ENCODE measurements at regions not wholly inside any gene's neighbourhood (a gene's known extent, or its start where the extent isn't known, plus 50 kb on each side); places are given as distances from the start of the nearest gene placed in this dataset.
"Not testable (repeated sequence)": the region's sequence is repeated elsewhere in the genome, so short reads cannot be mapped to it uniquely, and the experiment has no call there.

DNA sequence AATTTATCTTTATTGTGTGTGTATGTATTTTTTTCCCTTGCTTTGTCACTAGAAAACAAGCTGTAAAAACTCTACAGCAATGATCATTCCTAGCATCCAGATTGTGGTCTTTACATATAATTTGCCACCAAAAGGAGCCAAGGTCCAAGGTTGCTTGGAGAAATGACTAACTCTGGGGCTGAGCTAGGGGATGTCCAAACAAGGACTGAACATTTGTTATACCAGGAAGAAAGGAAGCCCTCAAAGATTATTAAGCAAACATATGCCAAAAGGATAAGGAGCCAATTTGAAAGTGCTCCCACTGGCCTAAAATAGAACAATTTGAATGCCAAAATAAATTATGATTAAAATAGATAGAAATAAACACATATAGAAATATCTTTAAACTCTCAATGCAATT is 293.3 kb downstream of the ZIC1 start:
- TF ChIP-seq, protein P1, sequence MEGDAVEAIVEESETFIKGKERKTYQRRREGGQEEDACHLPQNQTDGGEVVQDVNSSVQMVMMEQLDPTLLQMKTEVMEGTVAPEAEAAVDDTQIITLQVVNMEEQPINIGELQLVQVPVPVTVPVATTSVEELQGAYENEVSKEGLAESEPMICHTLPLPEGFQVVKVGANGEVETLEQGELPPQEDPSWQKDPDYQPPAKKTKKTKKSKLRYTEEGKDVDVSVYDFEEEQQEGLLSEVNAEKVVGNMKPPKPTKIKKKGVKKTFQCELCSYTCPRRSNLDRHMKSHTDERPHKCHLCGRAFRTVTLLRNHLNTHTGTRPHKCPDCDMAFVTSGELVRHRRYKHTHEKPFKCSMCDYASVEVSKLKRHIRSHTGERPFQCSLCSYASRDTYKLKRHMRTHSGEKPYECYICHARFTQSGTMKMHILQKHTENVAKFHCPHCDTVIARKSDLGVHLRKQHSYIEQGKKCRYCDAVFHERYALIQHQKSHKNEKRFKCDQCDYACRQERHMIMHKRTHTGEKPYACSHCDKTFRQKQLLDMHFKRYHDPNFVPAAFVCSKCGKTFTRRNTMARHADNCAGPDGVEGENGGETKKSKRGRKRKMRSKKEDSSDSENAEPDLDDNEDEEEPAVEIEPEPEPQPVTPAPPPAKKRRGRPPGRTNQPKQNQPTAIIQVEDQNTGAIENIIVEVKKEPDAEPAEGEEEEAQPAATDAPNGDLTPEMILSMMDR (IDR thresholded peaks at IDR 0.05; ENCODE audit: insufficient read depth, low read length): no peak
- peak; percentile 82 for DNase-seq (ENCODE audit: low read depth)
- no peak overlapping the region for H3K4me3 ChIP-seq (ENCODE audit: low read depth, low read length)

DNA sequence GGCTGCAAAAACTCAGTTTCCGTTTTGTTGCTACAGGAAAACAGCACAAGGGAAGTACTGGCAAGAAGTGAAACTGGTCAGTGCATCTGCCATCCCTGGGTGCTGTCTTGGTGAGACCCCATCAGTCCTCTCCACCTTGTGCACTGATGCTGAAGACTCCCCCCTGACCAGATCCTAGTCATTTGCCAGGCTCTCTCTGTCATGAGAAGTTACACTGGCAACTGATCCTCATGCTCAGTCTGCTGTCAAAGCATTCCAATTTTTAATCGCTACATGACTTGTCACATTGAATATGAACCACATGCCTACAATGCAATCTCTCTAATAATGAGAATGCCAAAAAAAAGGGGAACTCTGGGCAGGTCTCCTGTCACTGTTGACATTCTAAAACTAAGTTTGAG is 296.5 kb downstream of the ZIC1 start:
- no peak overlapping the region for H3K4me3 ChIP-seq (ENCODE audit: low read depth, low read length)
- TF ChIP-seq, protein P1 (IDR thresholded peaks at IDR 0.05; ENCODE audit: insufficient read depth, low read length): no peak
- DNase-seq (ENCODE audit: low read depth): no peak

DNA sequence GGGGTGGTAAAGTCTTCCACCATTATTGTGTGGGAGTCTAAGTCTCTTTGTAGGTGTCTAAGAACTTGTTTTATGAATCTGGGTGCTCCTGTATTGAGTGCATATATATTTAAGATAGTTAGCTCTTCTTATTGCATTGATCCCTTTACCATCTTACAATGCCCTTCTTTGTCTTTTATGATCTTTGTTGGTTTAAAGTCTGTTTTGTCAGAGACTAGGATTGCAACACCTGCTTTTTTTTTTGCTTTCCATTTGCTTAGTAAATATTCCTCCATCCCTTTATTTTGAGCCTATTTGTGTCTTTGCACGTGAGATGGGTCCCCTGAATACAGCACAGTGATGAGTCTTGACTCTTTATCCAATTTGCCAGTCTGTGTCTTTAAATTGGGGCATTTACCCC is 301.6 kb downstream of the ZIC1 start:
- DNase-seq (ENCODE audit: low read depth); H3K4me3 ChIP-seq (ENCODE audit: low read depth, low read length): not testable (repeated sequence)

DNA sequence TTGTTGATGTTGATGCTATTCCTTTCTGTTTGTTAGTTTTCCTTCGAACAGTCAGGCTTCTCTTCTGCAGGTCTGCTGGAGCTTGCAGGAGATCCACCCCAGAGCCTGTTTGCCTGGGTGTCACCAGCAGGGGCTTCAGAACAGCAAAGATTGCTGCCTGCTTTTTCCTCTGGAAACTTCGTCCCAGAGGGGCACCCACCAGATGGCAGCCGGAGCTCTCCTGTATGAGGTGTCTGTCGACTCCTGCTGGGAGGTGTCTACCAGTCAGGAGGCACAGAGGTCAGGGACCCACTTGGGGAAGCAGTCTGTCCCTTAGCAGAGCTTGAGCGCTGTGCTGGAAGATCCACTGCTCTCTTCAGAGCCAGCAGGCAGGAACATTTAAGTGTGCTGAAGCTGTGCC is 303.2 kb downstream of the ZIC1 start:
- no peak overlapping the region for H3K4me3 ChIP-seq (ENCODE audit: low read depth, low read length)
- DNase-seq (ENCODE audit: low read depth): no peak
- TF ChIP-seq, protein P1 (IDR thresholded peaks at IDR 0.05; ENCODE audit: insufficient read depth, low read length): no peak

DNA sequence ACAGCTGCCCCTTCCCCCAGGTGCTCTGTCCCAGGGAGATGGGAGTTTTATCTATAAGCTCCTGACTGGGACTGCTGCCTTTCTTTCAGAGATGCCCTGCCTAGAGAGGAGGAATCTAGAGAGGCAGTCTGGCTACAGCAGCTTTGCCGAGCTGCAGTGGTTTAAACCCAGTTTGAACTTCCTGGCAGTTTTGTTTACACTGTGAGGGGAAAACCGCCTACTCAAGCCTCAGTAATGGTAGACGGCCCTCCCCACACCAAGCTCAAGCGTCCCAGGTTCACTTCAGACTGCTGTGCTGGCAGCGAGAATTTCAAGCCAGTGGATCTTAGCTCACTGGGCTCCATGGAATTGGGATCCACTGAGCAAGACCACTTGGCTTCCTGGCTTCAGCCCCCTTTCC is 303.6 kb downstream of the ZIC1 start:
- not testable (repeated sequence) for DNase-seq (ENCODE audit: low read depth)

DNA sequence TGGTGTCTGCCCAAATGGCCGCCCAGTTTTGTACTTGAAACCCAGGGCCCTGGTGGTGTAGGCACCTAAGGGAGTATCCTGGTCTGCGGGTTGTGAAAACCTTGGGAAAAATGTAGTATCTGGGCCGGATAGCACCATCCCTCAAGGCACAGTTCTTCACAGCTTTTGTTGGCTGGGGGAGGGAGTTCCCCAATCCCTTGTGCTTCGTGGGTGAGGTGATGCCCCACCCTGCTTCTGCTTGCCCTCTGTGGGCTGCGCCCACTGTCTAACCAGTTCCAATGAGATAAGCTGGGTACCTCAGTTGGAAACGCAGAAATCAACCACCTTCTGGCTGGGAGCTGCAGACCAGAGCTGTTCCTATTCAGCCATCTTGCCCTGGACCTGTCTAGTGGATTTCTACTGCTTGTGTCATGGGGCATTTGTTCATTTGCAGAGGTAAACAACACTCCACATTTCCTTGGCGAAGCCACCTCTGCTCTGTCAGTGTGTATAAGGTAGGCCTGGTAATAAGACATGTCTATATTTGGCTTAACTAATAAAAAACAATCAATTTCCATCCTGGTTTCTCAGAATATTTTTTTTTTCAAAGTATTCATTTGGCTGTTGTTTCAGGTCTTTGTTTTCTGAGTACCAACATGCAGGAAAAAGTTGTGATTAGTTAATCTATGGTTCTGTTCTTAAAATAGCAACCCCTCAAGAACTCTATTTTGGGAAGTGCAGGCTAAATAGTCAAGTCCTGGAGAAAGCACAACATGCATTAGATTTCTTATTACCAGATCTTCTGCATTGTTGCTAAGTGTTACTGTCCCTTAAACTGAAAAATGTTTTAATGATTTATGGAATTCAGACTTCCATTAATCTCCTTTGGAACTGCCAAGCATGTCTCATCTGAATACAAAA is 304.3 kb downstream of the ZIC1 start:
- DNase-seq (ENCODE audit: low read depth): peak; percentile 11
- H3K4me3 ChIP-seq (ENCODE audit: low read depth, low read length): no peak overlapping the region
- TF ChIP-seq, protein P1 (IDR thresholded peaks at IDR 0.05; ENCODE audit: insufficient read depth, low read length): no peak

More for the DNA sequence above, 303.6 kb downstream of the ZIC1 start:
- not testable (repeated sequence) for H3K4me3 ChIP-seq (ENCODE audit: low read depth, low read length)

DNA sequence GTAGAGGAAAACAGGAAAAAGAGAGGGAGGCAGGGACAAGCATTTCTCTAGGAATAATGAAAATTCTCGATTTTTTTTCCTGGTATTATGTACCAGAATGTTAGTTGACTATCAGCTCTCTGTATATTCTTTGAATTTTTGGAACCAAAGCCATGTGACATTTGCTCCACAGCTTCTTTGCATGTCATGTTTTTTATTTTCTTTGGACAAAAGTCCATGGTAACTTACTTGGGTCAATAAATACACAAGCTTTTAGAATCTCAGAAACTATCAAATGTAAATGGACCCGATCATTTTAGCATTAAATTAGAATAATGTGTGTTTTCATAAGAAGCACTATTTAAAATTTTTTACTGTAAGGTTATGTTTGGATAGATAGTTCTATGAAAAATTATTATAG is 320.5 kb downstream of the ZIC1 start:
- no peak for DNase-seq (ENCODE audit: low read depth)
- no peak overlapping the region for H3K4me3 ChIP-seq (ENCODE audit: low read depth, low read length)
- TF ChIP-seq, protein P1 (IDR thresholded peaks at IDR 0.05; ENCODE audit: insufficient read depth, low read length): no peak

DNA sequence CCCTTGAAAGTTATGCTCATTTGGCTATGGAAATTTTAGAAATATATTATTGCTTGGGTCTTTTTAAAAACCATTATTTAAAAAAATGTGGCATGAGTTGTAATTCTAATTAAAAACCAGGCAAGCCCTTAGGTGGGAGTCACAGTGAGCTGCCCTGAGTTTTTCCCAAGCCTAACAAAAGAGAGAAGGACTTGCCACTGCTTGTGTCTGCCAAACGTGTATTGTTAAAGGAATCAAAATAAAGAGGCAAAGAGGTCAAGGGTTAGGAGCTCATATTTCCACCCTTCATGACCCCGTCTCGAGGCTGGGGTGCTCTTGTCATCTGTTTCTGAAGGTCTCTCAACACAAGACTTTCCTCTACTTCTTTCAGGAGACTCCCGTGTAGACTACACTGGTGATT is 321.1 kb downstream of the ZIC1 start:
- TF ChIP-seq, protein P1 (IDR thresholded peaks at IDR 0.05; ENCODE audit: insufficient read depth, low read length): no peak
- H3K4me3 ChIP-seq (ENCODE audit: low read depth, low read length): no peak overlapping the region
- DNase-seq (ENCODE audit: low read depth): no peak

All from fibroblast of the aortic adventitia (primary cell).